ENCODE measurements at regions not wholly inside any gene's neighbourhood (a gene's known extent, or its start where the extent isn't known, plus 50 kb on each side); places are given as distances from the start of the nearest gene placed in this dataset.
"Not testable (repeated sequence)": the region's sequence is repeated elsewhere in the genome, so short reads cannot be mapped to it uniquely, and the experiment has no call there.

DNA sequence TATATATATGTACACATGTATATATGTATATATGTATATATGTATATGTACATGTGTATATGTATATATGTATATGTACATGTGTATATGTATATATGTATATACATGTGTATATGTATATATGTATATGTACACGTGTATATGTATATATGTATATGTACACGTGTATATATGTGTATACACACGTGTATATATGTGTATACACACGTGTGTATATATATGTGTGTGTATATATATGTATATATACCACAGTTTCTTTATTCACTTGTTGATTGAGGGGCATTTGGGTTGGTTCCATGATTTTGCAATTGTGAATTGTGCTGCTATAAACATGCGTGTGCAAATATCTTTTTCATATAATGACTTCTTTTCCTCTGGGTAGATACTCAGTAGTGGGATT lies 179.0 kb downstream of the ADCYAP1 start:
- not testable (repeated sequence) for TF ChIP-seq POLR2A (IDR thresholded peaks at IDR 0.05)
- TF ChIP-seq, protein P1, sequence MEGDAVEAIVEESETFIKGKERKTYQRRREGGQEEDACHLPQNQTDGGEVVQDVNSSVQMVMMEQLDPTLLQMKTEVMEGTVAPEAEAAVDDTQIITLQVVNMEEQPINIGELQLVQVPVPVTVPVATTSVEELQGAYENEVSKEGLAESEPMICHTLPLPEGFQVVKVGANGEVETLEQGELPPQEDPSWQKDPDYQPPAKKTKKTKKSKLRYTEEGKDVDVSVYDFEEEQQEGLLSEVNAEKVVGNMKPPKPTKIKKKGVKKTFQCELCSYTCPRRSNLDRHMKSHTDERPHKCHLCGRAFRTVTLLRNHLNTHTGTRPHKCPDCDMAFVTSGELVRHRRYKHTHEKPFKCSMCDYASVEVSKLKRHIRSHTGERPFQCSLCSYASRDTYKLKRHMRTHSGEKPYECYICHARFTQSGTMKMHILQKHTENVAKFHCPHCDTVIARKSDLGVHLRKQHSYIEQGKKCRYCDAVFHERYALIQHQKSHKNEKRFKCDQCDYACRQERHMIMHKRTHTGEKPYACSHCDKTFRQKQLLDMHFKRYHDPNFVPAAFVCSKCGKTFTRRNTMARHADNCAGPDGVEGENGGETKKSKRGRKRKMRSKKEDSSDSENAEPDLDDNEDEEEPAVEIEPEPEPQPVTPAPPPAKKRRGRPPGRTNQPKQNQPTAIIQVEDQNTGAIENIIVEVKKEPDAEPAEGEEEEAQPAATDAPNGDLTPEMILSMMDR (IDR thresholded peaks at IDR 0.05) = not testable (repeated sequence)

Measured in right lobe of liver (tissue), 4 donors.